A549 (cell line): ENCODE measurements at regions not wholly inside any gene's neighbourhood (a gene's known extent, or its start where the extent isn't known, plus 50 kb on each side); places are given as distances from the start of the nearest gene placed in this dataset.

Experiments used
- ATAC-seq, 2 experiments: fragments of 200-7000 bp in 1 of 2; fragments of >200 bp in 1 of 2; cut with Nextera tagmentation in 1 of 2; cut with Tn5 transposase in 1 of 2; 3 replicates each; pipeline versions ENCODE4 v1.8.0 to v1.9.1; 2018 to 2020; ENCODE audit warnings: mild to moderate bottlenecking in 1 of 2, moderate library complexity in 1 of 2
- CTCF ChIA-PET: fragments of 300-600 bp; sonication (Branson Sonifier 250); formaldehyde crosslinking; extraction: SDS; loops from one replicate; lab custom pipeline; 2021; ENCODE audit warnings: antibody characterized with exemption, inconsistent platforms; lab: Yijun Ruan, JAX
- POLR2A ChIA-PET: fragments of 350-600 bp; formaldehyde crosslinking; extraction: SDS; loops from one replicate; lab custom pipeline; 2021; ENCODE audit warnings: antibody characterized with exemption, inconsistent platforms; lab: Yijun Ruan, JAX
- DNase-seq, 2 experiments: peaks; one replicate each; pipeline versions ENCODE4 v3.0.0 to v3.0.0-alpha.2; 2011 to 2016; ENCODE audit warnings: low read depth in 1 of 2, low spot score in 1 of 2
- FAIRE-seq: peaks from 2 replicates; lab custom pipeline; 2011; peaks lifted over from hg19 to GRCh38; lab: Jason Lieb, UNC
- H3K27ac ChIP-seq, 2 experiments: fragments of >200 bp; sonication (Bioruptor Twin); formaldehyde crosslinking; 3 replicates each; pipeline ENCODE4 v1.5.1; 2016 to 2017
- H3K4me1 ChIP-seq: fragments of >200 bp; sonication (Bioruptor Twin); formaldehyde crosslinking; 3 replicates; pipeline ENCODE4 v1.6.1; 2016
- H3K4me2 ChIP-seq: fragments of >200 bp; sonication (Bioruptor Twin); formaldehyde crosslinking; 3 replicates; pipeline ENCODE4 v1.6.1; 2016
- H3K4me3 ChIP-seq: fragments of >200 bp; sonication (Bioruptor Twin); formaldehyde crosslinking; 3 replicates; pipeline ENCODE4 v1.5.1; 2016
- H3K9me3 ChIP-seq: fragments of >200 bp; sonication (Bioruptor Twin); formaldehyde crosslinking; 3 replicates; pipeline ENCODE4 v1.6.1; 2016
- BCL3 ChIP-seq: fragments of >200 bp; sonication (Bioruptor Twin); formaldehyde crosslinking; IDR thresholded peaks from 3 replicates; pipeline ENCODE4 v1.6.1; 2016
- CBX2 ChIP-seq: fragments of 200-600 bp; sonication (generic); IDR thresholded peaks from 2 replicates; pipeline ENCODE4 v1.6.1; 2016; ENCODE audit warnings: low read depth, mild to moderate bottlenecking, borderline replicate concordance
- CBX8 ChIP-seq: fragments of 200-600 bp; sonication (generic); IDR thresholded peaks from 2 replicates; pipeline ENCODE4 v1.6.1; 2016
- CHD2 ChIP-seq: fragments of 150-350 bp; IDR thresholded peaks from 2 replicates; pipeline ENCODE4 v1.6.1; 2014; ENCODE audit warnings: low read length; ENCODE audit not compliant: partially characterized antibody
- CTCF ChIP-seq: fragments of >200 bp; sonication (Bioruptor Twin); formaldehyde crosslinking; IDR thresholded peaks from 3 replicates; pipeline ENCODE4 v1.5.1; 2016
- E2F6 ChIP-seq: IDR thresholded peaks from 2 replicates; pipeline ENCODE4 v1.6.1; 2012; ENCODE audit warnings: low read depth, borderline replicate concordance
- ESRRA ChIP-seq: fragments of 150-350 bp; IDR thresholded peaks from 2 replicates; pipeline ENCODE4 v1.6.1; 2014; ENCODE audit warnings: mild to moderate bottlenecking, low read length, borderline replicate concordance
- FOSB ChIP-seq: fragments of 250-450 bp; sonication (Bioruptor Pico); IDR thresholded peaks from 2 replicates; pipeline ENCODE4 v1.5.0; 2020; ENCODE audit warnings: mild to moderate bottlenecking, moderate library complexity
- FOSL2 ChIP-seq, 2 experiments: fragments of 450-650 bp in 1 of 2; fragments of >200 bp in 1 of 2; sonication (Bioruptor Twin) in 1 of 2; formaldehyde crosslinking; IDR thresholded peaks; 2 replicates each; pipeline versions ENCODE4 v1.5.0 to v1.6.1; 2016 to 2020; ENCODE audit warnings: mild to moderate bottlenecking in 1 of 2, moderate library complexity in 1 of 2
- HES2 ChIP-seq: fragments of >200 bp; sonication (Bioruptor Twin); formaldehyde crosslinking; IDR thresholded peaks from 2 replicates; pipeline ENCODE4 v1.6.1; 2016
- HMGXB4 ChIP-seq: fragments of 250-450 bp; sonication (Bioruptor Pico); IDR thresholded peaks from 2 replicates; pipeline ENCODE4 v1.5.0; 2021; ENCODE audit warnings: mild to moderate bottlenecking, moderate library complexity, borderline replicate concordance
- JUNB ChIP-seq: fragments of >200 bp; sonication (Bioruptor Twin); formaldehyde crosslinking; IDR thresholded peaks from 2 replicates; pipeline ENCODE4 v1.6.1; 2016
- MYC ChIP-seq: IDR thresholded peaks from 2 replicates; pipeline ENCODE4 v1.6.1; 2012; ENCODE audit warnings: mild to moderate bottlenecking, inconsistent platforms, low read length, improper control_type of control experiment, borderline replicate concordance
- PBX3 ChIP-seq: IDR thresholded peaks from 2 replicates; pipeline ENCODE4 v1.6.1; 2012
- POLR2A ChIP-seq: IDR thresholded peaks from 2 replicates; pipeline ENCODE4 v1.6.1; 2012; ENCODE audit warnings: mild to moderate bottlenecking, low read length
- REST ChIP-seq: fragments of 200-600 bp; sonication (generic); IDR thresholded peaks from 2 replicates; pipeline ENCODE4 v1.6.1; 2016; ENCODE audit warnings: antibody characterized with exemption, mild to moderate bottlenecking, moderate library complexity
- RFX5 ChIP-seq: fragments of 450-650 bp; IDR thresholded peaks from 2 replicates; pipeline ENCODE4 v1.7.1; 2014; ENCODE audit warnings: antibody characterized with exemption, mild to moderate bottlenecking, moderate library complexity
- RNF2 ChIP-seq: fragments of 200-600 bp; sonication (generic); IDR thresholded peaks from 2 replicates; pipeline ENCODE4 v1.6.1; 2016; ENCODE audit warnings: low read depth, mild to moderate bottlenecking, antibody characterized with exemption, moderate library complexity, borderline replicate concordance
- TFCP2L1 ChIP-seq: fragments of 250-450 bp; sonication (Bioruptor Pico); IDR thresholded peaks from 2 replicates; pipeline ENCODE4 v1.5.0; 2021; ENCODE audit warnings: mild to moderate bottlenecking
- TP53 ChIP-seq: fragments of 250-450 bp; sonication (Bioruptor Pico); IDR thresholded peaks from 2 replicates; pipeline ENCODE4 v1.5.0; 2021; ENCODE audit warnings: mild to moderate bottlenecking, moderate library complexity
- USF2 ChIP-seq: fragments of 450-650 bp; IDR thresholded peaks from 2 replicates; pipeline ENCODE4 v1.6.1; 2014; ENCODE audit warnings: antibody characterized with exemption
- WGBS: methylation state at CpG from one replicate; pipeline ENCODE4 v1.1.6; 2017; ENCODE audit errors: missing lambda C conversion rate; 5-methylcytosine and 5-hydroxymethylcytosine counted together

- Histone ChIP-seq H3K27ac (no peak overlapping the region), H3K4me1 (no peaks in the 10 kb centered on the region), H3K4me3 (no peak overlapping the region), H3K9me3 (no peaks in the 10 kb centered on the region), H3K4me2 (no peak overlapping the region)
- ChIA-PET POLR2A (no interaction called here), CTCF (interaction anchor here (1.1 kb wide), 1 partner anchor 9 kb away, joined by 4 read pairs; no protein-coding TSS in a partner anchor)
- no peak for TF ChIP-seq CBX8
- no peak for TF ChIP-seq TFCP2L1 (CRISPR knock-in tag)
- TF ChIP-seq CHD2: no peak
- no peak for TF ChIP-seq E2F6
- TF ChIP-seq MYC: no peak
- no peak for TF ChIP-seq RNF2
- TF ChIP-seq FOSB (CRISPR knock-in tag): no peak
- TF ChIP-seq CTCF: no peak
- no peak for TF ChIP-seq POLR2A
- no peak for TF ChIP-seq HMGXB4 (CRISPR knock-in tag)
- no peak for TF ChIP-seq CBX2
- no peak for TF ChIP-seq REST
- no peak for TF ChIP-seq PBX3
- no peak for FAIRE-seq
- ATAC-seq: no peak
- 57% methylated on average over 4 of the region's 4 CpGs for WGBS
- no peak for DNase-seq
Observed at GRCh38 chr7:110326966-110327365, 764.0 kb upstream of the LRRN3 start.

- CTCF ChIA-PET: no interaction called here
- no peak overlapping the region for H3K4me2 ChIP-seq
- H3K4me1 ChIP-seq: no peaks in the 10 kb centered on the region
- POLR2A ChIA-PET: no interaction called here
- no peak overlapping the region for H3K27ac ChIP-seq
- DNase-seq (no peak), FAIRE-seq (no peak), ATAC-seq (no peak)
- H3K4me3 ChIP-seq: no peak overlapping the region
- no peaks in the 10 kb centered on the region for H3K9me3 ChIP-seq
- WGBS: 10% methylated on average over 1 of the region's 1 CpG
- TF ChIP-seq PBX3 (no peak), USF2 (no peak), HES2 (no peak), RNF2 (no peak), HMGXB4 (CRISPR knock-in tag) (no peak), FOSL2 (IDR thresholded peaks at IDR 0.05) (no peak), FOSL2 (CRISPR knock-in tag; IDR thresholded peaks at IDR 0.05) (no peak), CBX8 (no peak), FOSB (CRISPR knock-in tag) (no peak), ESRRA (no peak), BCL3 (no peak), TP53 (CRISPR knock-in tag) (no peak), JUNB (no peak), RFX5 (no peak)
Observed at GRCh38 chr7:110336423-110336822, 754.5 kb upstream of the LRRN3 start.
